Sigmoid colon (tissue), 6 donors: ENCODE measurements at regions not wholly inside any gene's neighbourhood (a gene's known extent, or its start where the extent isn't known, plus 50 kb on each side); places are given as distances from the start of the nearest gene placed in this dataset.

Experiments used
- DNase-seq: peaks from one replicate; pipeline ENCODE4 v3.0.0-alpha.2; 2019
- H3K27ac ChIP-seq, 4 donors: fragments of 200-600 bp; sonication (generic); one replicate each; pipeline ENCODE4 v1.5.1; 2016 to 2019; ENCODE audit warnings: mild to moderate bottlenecking in 1 of 4
- H3K27me3 ChIP-seq, 3 donors: fragments of 200-600 bp; sonication (generic); one replicate each; pipeline ENCODE4 v1.5.1; 2019; ENCODE audit warnings: mild to moderate bottlenecking in 1 of 3
- H3K36me3 ChIP-seq, 4 donors: fragments of 200-600 bp; sonication (generic); one replicate each; pipeline ENCODE4 v1.5.1; 2016 to 2019
- H3K4me1 ChIP-seq, 4 donors: fragments of 200-600 bp; sonication (generic); one replicate each; pipeline ENCODE4 v1.5.1; 2017 to 2019
- H3K4me3 ChIP-seq, 4 donors: fragments of 200-600 bp; sonication (generic); one replicate each; pipeline ENCODE4 v1.5.1; 2017 to 2019; ENCODE audit warnings: mild to moderate bottlenecking in 2 of 4, moderate library complexity in 1 of 4
- H3K9me3 ChIP-seq, 4 donors: fragments of 200-600 bp in 3 of 4; sonication (generic) in 3 of 4; one replicate each; pipeline versions ENCODE4 v1.5.1 to v1.6.1; 2013 to 2019
- EP300 ChIP-seq, 4 donors: sonication (generic); formaldehyde crosslinking; IDR thresholded peaks; one replicate each; pipeline ENCODE4 v1.6.1; 2017; ENCODE audit warnings: antibody characterized with exemption in 4 of 4
- POLR2A ChIP-seq, 2 donors: fragments of 450-650 bp; IDR thresholded peaks; one replicate each; pipeline ENCODE4 v1.6.1; 2016; ENCODE audit warnings: antibody characterized with exemption in 2 of 2, mild to moderate bottlenecking in 2 of 2, moderate library complexity in 2 of 2
- POLR2AphosphoS5 ChIP-seq, 4 donors: sonication (generic); formaldehyde crosslinking; IDR thresholded peaks; one replicate each; pipeline ENCODE4 v1.6.1; 2017; ENCODE audit warnings: antibody characterized with exemption in 4 of 4
- WGBS, 2 donors: extraction: QIAGEN DNeasy Blood & Tissue Kit; methylation state at CpG; one replicate each; pipeline ENCODE4 v1.1.7; 2013; 5-methylcytosine and 5-hydroxymethylcytosine counted together
- intact Hi-C: fragments of 100-400 bp; cut with DNase I; formaldehyde crosslinking; loops from one replicate; pipeline ENCODE4 v1.15.1; 2023
- TF ChIP-seq, protein P1 (sequence below), 4 experiments: fragments of 450-650 bp in 3 of 4; fragments of 200-600 bp in 1 of 4; IDR thresholded peaks; one replicate each; pipeline ENCODE4 v1.5.1; 2016 to 2019; ENCODE audit warnings: antibody characterized with exemption in 4 of 4, mild to moderate bottlenecking in 3 of 4, moderate library complexity in 2 of 4
- donor health status: healthy with polysubstance abuse.
- donor health status: healthy.

DNA sequence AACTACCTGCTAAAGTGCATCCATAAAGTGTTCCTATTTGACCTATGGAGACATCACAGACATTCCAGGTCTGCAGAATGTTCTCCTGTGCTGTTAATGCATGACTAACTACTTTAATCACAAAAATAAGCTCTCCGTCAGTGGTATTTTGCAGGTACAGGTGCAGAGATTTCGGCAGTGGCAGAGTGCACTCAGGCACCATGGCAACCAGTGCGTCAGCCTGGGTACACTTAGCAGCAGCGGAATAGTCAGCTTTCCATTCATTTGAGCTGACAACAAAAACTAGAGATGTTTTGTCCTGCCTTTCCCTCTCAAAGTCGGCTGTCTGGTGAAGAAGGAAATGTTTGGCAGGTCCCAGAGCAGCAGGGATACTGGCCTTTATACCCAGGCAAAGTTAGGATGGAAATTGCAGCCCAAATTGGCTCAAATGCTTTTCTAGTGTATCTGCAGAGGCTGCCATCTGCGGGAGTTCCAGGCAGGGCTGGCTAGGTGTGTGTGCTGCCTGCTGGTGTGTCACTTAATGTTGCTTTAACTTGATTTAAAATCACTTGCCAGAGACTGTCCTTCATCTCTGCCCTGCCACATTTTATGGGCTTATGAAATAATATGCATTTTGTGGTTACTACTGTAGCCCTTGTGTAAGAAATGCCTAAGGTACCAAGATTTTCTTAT, 195.8 kb downstream of the RAP2A start:
- intact Hi-C loops = no loop called here
- Histone ChIP-seq H3K4me3 (no peak overlapping the region), H3K9me3 (peaks cover 0 to 5% (median under 1%) of the 10 kb centered on the region in 4 donors), H3K4me1 (no peaks in the 10 kb centered on the region), H3K27me3 (no peaks in the 10 kb centered on the region), H3K27ac (no peak overlapping the region), H3K36me3 (no peaks in the 10 kb centered on the region)
- no peak for TF ChIP-seq EP300 (IDR thresholded peaks at IDR 0.05)
- no peak for TF ChIP-seq POLR2AphosphoS5 (IDR thresholded peaks at IDR 0.05)
- TF ChIP-seq POLR2A (IDR thresholded peaks at IDR 0.05) = no peak
- TF ChIP-seq, protein P1, sequence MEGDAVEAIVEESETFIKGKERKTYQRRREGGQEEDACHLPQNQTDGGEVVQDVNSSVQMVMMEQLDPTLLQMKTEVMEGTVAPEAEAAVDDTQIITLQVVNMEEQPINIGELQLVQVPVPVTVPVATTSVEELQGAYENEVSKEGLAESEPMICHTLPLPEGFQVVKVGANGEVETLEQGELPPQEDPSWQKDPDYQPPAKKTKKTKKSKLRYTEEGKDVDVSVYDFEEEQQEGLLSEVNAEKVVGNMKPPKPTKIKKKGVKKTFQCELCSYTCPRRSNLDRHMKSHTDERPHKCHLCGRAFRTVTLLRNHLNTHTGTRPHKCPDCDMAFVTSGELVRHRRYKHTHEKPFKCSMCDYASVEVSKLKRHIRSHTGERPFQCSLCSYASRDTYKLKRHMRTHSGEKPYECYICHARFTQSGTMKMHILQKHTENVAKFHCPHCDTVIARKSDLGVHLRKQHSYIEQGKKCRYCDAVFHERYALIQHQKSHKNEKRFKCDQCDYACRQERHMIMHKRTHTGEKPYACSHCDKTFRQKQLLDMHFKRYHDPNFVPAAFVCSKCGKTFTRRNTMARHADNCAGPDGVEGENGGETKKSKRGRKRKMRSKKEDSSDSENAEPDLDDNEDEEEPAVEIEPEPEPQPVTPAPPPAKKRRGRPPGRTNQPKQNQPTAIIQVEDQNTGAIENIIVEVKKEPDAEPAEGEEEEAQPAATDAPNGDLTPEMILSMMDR (IDR thresholded peaks at IDR 0.05) = no peak
- DNase-seq = no peak
- 35 to 69% methylated on average over 6 of the region's 6 CpGs for WGBS, 2 donors

DNA sequence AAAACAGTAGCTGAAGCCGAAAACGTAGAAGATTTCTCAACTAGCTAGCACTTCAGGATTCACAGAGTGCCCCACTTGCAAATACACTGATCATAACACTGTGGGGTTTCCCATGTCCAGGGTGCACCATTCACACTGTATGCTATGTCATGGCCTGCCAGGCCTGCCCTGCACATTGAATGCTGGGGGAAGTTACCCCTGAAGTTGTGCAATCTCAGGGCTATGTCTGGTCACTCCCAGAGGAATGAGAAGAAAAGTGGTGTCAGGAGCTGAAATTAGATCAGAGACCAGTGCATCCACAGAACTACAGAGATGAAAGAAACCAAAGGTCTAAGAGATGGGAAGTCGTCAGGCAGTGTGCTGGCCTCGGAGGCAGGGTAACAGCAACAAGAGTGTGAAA, 196.8 kb downstream of the RAP2A start:
- 90 to 92% methylated on average over 4 of the region's 4 CpGs for WGBS, 2 donors
- DNase-seq = no peak

DNA sequence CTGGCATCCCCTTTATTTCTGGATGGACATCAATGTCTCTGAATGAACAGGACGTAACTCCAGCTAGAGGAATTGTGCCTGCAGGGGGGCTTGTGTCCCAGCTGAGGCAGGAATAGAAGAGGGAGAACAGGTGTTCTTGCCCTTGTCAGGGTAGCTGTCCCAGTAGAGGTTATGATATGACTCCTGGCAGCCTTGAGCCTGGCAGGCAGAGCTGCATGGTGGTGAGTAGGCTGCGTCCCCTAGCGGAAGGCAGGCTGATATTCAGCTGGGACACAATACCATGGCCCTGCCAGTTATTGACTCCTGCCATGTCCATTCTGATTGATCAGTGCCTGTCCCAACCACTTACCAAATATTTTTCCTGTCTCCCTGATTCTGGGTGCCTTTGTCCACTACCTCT, 197.2 kb downstream of the RAP2A start:
- Histone ChIP-seq H3K27ac (no peak overlapping the region), H3K4me1 (no peaks in the 10 kb centered on the region), H3K27me3 (no peaks in the 10 kb centered on the region), H3K4me3 (no peak overlapping the region), H3K36me3 (no peaks in the 10 kb centered on the region), H3K9me3 (peaks cover 0 to 5% (median under 1%) of the 10 kb centered on the region in 4 donors)
- no peak for DNase-seq
- intact Hi-C loops = no loop called here
- 70 to 72% methylated on average over 3 of the region's 3 CpGs for WGBS, 2 donors
- TF ChIP-seq EP300 (IDR thresholded peaks at IDR 0.05) (no peak), POLR2A (IDR thresholded peaks at IDR 0.05) (no peak), POLR2AphosphoS5 (IDR thresholded peaks at IDR 0.05) (no peak)
- TF ChIP-seq, protein P1 (IDR thresholded peaks at IDR 0.05) = no peak

More for the DNA sequence above, 196.8 kb downstream of the RAP2A start:
- H3K27me3 ChIP-seq = no peaks in the 10 kb centered on the region
- H3K27ac ChIP-seq = no peak overlapping the region
- no peaks in the 10 kb centered on the region for H3K4me1 ChIP-seq
- H3K4me3 ChIP-seq = no peak overlapping the region
- H3K9me3 ChIP-seq = peaks cover 0 to 5% (median under 1%) of the 10 kb centered on the region in 4 donors
- H3K36me3 ChIP-seq = no peaks in the 10 kb centered on the region
- intact Hi-C loops = no loop called here
- TF ChIP-seq EP300 (IDR thresholded peaks at IDR 0.05) = no peak
- no peak for TF ChIP-seq POLR2AphosphoS5 (IDR thresholded peaks at IDR 0.05)
- no peak for TF ChIP-seq POLR2A (IDR thresholded peaks at IDR 0.05)
- TF ChIP-seq, protein P1 (IDR thresholded peaks at IDR 0.05) = no peak

DNA sequence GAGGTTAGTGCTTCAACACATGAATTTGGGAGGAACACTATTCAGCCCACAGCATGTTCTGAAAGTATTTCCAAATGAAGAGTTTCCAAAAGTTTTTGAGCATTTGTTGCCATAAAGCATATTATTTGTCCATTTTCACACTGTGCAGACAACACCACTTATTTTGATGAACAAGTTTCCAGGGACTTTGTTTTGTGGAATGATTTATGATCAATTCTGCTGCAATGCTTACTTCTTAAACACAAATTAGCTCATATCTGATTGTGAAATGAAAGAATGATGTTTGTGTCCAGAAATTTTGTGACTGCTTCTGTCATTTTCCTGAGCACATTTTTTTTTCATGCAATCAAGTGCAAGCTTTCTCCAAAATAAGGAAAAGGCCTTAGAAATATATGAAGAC, 205.3 kb downstream of the RAP2A start:
- Histone ChIP-seq H3K4me3 (no peak overlapping the region), H3K27ac (no peak overlapping the region), H3K36me3 (no peaks in the 10 kb centered on the region), H3K4me1 (no peaks in the 10 kb centered on the region), H3K9me3 (no peaks in the 10 kb centered on the region), H3K27me3 (no peaks in the 10 kb centered on the region)
- intact Hi-C loops = no loop called here
- no peak for DNase-seq
- no peak for TF ChIP-seq POLR2AphosphoS5 (IDR thresholded peaks at IDR 0.05)
- no peak for TF ChIP-seq EP300 (IDR thresholded peaks at IDR 0.05)
- TF ChIP-seq POLR2A (IDR thresholded peaks at IDR 0.05) = no peak
- TF ChIP-seq, protein P1 (IDR thresholded peaks at IDR 0.05) = no peak

DNA sequence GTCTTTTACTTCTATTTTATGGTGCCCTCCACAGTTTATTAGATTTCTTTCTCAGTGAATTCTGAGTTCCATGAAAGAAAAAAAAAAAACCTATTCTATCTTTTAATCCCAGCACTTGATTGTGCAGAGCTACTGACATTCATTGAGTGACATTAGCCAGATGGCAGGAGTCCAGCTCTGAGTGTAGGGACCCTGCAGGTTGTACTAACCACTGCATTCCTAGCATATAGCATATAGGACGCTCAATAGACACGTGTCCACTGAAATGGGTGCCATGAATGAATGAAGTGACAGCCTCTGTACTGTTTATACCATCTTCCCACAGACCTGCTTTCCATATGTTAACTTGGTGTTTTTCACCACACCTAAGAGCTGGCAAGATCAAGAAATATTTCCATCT, 206.3 kb downstream of the RAP2A start:
- Histone ChIP-seq H3K27me3 (no peaks in the 10 kb centered on the region), H3K36me3 (no peaks in the 10 kb centered on the region), H3K4me1 (no peaks in the 10 kb centered on the region), H3K4me3 (no peak overlapping the region), H3K27ac (no peak overlapping the region), H3K9me3 (no peaks in the 10 kb centered on the region)
- 79 to 88% methylated on average over 2 of the region's 2 CpGs for WGBS, 2 donors
- TF ChIP-seq, protein P1 (IDR thresholded peaks at IDR 0.05) = no peak
- TF ChIP-seq EP300 (IDR thresholded peaks at IDR 0.05) (no peak), POLR2AphosphoS5 (IDR thresholded peaks at IDR 0.05) (no peak)
- DNase-seq = no peak
- intact Hi-C loops = no loop called here
